GM19455 (cell line): ENCODE measurements at regions not wholly inside any gene's neighbourhood (a gene's known extent, or its start where the extent isn't known, plus 50 kb on each side); places are given as distances from the start of the nearest gene placed in this dataset.

ENCODE experiments used
- ATAC-seq: cut with Tn5 transposase; IDR thresholded peaks from one replicate; pipeline ENCODE4 v1.9.1; 2021; ENCODE audit not compliant: unreplicated experiment

DNA sequence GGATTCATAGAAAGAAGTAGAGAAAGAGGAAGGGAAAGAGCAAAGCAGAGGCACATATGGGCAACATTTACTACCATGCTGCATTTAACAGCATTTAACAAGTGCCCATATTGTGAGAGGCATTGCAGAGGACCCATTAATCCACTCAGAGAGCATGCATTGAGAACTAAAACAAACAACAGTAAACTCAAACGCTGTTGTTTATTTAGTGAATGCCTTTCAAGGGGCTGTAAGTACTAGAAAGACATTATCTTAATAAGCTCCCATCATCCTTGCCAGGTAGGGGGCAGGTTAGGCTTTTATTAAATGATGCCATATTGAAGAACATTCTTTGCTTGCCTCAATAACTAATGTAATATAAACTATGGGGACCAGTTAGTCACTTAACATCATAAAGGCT, 254.3 kb upstream of the DAB1 start:
- no peak for ATAC-seq

DNA sequence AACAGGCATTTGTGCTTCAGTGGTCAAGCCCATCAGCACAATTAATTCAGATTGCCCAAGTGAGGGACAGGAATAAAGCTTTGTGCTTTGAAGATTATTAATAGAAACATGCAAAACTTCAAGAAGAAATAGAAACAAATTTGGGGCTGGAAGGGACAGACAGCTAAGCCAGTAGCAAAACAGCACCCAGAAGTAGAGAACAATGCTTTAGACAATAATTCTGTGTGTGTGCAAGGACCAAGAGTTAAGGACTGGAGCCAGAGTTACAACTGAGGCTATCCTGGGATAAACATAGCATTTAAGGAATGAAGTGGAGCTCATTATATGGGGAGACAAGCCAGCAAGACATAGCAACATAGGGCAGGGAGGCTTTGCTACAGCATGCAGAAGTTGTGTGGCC, 251.9 kb upstream of the DAB1 start:
- no peak for ATAC-seq

DNA sequence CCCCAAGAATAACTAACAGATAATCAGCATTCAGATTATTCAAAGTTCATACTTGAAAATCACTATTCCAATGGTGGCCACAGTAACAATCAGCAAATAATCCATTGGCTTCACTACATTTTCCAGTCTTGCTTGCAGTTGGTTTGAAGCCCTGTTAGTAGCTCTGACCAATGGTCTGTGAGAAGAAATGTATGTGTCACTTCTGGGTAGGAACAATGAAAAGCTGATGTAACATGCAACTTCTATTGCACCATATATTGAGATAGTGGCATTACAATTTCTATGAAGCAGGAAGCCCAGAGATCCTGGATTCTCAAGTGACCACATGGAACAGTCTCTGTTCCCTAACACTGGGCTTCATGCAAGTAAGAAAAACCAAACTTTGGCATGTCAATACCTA, 250.9 kb upstream of the DAB1 start:
- ATAC-seq: no peak

DNA sequence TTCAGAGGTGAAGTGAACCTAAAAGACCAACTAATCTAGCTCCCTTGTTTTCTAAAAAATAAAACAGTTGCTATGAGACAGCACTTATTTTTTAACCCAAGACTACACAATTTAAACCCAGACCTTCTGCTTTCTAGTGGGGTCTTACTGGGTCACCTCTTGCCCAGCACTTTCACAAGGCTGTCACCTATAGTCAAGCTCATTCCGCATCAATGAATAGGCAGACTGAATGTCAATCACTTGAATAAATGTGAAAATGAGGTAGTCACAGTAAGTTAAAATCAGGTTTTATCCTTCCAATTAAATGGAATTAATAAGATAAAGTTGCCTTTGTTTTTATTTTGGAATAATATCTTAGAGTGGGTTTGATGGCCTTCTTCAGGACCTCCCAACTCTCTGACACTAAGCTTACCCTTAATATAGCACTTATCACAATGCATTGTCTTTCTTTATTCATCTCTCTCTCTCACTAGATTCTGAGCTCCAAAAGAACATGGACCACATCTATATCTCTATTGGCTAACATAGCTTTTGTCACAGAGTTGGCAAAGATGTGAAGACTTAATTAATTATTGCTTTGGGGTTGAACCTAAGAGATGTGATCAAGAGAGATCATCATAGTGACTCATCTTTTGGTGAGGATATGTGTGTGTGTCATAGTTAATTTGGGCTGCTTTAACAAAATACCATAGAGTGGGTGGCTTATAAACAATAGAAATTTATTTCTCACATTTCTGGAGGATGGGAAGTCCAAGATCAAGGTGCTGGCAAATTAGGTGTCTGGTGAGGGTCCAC, 248.7 kb upstream of the DAB1 start:
- ATAC-seq: no peak

DNA sequence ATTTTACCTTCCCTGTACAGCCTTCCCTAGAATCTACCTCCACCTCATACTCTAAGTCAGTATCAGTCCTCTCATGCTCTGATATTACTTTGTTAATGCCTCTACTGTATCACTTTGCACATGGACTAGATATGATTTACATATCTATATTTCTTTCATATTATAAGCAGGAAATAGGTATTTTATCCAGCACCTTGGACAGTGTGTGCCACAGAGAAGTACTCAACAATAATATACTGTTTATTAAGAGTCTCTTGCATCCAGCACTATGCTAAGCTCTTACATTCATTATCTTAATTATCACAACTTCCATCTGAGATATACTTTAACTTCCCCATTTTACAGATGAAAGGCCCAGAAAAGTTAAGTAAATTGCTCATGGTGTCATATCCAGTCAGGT, 247.9 kb upstream of the DAB1 start:
- no peak for ATAC-seq

DNA sequence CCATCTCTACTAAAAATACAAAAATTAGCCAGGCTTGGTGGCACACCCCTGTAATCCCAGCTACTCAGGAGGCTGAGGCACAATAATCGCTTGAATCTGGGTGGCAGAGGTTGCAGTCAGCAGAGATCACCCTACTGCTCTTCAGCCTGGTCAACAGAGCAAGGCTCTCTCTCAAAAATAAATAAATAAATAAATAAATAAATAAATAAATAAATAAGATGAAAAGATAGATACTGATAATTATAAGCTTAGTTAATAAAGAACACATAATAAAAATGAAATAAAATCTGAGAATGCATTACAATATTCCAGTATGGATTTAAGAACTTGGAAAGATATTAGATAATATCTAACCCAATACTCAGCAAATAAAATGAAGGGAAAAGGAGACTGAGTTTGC, 235.9 kb upstream of the DAB1 start:
- no peak for ATAC-seq

DNA sequence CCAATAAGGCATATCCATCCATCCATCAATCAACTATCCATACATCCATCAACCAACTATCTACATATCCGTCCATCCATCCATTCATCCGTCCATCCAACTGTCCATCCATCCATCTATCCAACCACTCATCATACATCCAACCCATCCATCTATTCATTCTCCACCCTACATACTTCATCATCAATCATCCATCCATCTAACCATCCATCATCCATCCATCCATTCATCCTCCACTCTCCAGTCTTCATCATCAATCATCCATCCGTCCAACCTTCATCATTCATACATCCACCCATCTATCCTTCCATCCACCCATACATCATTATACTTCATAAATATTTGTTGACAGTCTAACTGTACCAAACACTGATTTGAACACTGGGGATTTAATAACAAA, 231.3 kb upstream of the DAB1 start:
- ATAC-seq: no peak

DNA sequence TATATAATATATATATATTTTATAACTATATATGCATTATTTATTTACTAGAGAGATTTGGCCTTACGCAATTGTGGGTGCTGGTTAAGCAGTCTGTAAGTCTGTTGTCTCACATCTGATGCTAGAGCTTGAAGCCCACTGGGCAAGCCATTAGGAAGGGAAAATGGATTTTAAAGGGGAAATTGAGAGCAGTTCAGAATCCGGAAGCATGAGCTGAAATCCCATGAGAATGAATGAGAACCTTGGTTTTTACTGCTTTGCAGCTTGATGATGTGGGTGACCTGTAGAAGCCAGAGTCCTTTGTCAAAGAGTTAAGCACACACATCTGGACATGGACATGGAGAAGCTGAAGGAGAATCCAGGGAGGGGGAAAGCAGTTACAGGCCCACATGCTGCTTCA, 220.8 kb upstream of the DAB1 start:
- no peak for ATAC-seq

DNA sequence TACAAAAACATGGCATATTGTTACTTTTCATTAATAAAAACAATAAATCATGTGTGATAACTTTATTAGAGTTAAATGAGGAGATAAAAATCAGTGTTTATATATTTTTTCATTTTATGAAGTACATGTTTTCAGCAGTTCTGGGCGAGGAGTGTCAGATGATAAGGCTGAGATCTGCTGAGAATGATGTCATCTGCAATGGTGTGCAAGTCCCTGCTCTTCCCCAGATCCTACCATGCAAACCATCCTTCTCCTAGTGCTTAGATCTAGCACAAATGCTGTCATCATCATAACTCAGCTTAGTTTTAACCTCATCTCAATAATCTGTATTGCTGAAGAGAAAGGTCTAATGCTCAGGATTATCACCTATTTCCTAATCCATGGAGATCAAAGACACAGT, 214.4 kb upstream of the DAB1 start:
- ATAC-seq: no peak

DNA sequence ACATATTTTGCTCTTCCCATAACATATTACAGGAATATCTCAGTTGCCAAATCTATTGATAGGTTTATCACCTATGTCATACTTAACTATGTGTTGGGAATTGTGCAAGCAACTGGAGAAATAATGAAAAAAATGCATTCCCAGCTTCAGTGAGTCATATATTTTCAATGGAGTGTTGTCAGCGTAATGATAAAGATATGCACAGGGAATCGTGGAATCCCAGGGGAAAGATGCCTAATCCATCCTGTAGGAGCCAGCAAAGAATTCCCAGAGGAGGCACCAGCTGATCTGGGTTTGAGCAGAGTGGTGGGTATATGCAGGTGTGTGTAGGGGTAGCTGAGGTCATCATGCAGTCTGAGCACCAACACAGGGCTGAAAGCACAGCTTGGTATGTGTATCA, 213.3 kb upstream of the DAB1 start:
- ATAC-seq: no peak

DNA sequence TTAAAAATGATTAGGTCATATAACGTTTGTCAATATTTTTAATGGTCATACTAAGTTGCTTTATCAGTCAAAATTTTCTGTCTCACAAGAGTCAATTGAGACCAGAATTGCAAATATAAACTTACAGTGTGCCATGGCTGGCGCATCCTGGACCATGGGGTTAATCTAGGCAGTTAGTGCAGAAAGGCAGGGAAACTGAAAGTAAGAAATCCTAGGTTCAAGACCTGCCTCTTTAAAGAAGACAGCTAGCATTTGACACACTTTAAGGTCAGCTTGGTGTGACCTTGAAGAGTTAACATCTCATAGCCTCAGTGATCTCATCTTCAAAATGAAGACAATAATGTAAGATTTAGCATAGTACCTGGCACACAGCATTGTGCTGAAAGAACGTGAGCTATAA, 210.0 kb upstream of the DAB1 start:
- ATAC-seq: no peak

DNA sequence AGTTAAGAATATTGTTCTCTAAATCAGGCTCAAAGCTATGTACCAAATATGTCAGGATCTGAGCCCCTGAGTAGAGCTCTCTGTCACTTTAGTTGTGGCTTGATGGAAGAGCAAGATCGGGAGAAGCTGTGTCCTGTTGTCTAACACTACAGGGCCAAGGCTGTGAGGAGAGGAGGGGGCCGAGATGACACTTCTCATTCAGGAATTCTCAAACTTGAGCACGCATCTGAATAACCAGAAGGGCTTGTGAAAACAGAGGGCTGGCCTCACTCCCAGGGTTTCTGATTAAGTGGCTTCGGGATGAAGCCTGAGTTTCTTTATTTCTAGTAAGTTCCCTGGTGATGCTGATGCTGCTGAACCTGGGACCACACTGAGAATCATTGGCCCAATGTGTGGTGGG, 209.2 kb upstream of the DAB1 start:
- ATAC-seq: no peak

DNA sequence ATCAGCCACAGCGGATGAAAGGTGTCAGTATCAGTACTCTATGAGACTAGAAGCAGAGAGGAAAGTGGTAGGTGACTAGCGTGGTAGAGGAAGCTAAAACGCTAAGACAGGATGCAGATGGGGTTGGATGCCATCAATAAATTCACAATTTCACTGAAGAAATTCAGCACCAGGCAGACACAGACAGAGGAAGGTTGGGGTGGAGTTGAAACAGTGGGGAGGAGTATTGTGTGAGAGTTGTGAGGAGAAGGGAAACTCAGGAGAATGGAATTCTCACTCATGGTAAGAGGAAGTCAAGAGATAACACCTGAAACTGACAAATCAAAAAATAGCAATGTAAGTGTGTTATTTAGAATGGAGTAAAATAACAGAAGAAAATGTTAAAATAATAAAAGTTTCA, 208.5 kb upstream of the DAB1 start:
- ATAC-seq: no peak

DNA sequence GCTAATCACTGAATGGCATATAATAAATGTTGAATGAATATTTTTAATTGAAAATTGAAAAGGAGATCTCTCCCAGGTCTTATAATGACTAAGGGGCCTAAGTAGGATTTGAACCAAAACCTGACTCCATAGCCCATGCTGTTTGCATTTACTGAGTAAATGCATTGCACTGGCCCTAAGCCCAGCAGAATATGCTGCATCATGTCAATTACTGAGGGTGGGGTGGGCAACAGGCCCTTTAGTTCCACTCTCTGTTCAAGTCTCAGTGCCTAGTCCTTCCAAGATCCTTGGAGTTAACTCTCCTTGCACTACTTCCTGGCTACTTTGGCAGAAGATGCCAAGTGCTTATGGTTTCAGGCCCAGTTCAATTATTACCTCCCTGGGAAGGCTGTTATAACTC, 203.8 kb upstream of the DAB1 start:
- ATAC-seq: no peak

DNA sequence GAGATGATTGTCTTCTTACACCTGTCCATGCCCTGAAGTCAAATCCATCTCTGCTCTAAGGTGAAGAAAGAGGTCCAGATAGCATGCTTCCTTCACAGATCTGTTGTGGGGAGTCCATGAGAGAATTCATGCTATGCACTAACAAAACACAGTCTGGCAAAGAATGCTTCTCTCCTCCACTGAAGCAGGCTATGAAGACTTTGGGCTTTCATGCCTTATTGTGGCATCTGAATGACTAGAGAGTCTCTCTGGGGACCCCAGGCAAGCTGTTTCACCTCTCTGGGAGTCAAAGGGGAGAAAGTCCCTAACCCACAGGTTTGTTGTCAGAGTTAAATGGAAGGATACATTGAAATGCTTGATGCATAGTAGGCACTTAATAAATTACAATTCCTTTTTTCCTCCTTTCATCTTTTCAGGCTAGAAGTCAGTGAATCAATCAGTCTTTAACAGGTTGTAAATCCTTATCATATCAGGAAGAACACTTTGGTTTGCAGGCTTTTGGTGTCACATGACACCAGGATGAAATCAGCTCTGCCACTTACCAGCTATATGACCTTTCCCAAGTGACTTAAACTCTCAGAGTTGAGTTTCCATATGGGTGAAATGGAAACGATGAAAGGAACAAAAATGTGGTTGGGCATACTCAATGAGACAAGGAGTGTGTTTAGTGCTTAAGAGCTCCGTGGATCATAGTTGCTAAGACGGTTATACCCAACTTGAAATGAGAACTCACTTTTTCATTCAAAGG, 200.1 kb upstream of the DAB1 start:
- ATAC-seq: no peak

DNA sequence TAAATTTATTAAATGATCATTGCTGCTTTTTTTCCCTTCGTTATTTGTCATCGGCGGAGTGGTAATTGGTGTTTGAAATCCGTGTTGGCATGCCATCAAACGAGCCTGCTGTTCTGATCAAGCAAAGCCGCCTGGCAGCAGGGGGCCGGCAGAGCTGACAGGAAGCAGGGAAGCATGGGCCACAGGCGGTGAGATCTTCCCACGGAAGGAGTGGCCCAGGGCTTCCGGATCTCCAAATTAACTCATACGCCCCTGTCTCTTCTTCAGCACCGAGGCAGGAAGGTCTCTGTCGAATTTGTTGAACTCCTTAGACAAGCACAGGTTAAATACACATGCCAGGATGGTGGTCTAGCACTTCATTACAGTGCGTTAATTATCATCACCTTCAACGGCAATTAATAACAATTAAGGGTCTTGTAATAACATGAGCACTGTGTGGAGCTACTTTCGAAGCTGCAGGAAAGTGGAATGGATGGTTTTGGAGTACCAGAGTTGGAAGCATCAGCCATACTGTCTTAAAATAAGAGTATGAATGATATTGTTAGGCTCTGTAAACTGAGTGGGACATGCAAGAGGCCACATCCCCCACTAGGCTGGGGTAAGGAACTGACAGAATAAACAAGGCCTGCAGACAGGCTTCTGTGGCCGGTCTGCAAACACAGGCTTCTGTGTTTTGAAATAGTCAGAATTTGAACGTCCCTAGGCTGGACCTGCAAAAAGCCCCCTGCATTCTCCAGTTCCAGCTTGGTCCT, 199.4 kb upstream of the DAB1 start:
- ATAC-seq: no peak

DNA sequence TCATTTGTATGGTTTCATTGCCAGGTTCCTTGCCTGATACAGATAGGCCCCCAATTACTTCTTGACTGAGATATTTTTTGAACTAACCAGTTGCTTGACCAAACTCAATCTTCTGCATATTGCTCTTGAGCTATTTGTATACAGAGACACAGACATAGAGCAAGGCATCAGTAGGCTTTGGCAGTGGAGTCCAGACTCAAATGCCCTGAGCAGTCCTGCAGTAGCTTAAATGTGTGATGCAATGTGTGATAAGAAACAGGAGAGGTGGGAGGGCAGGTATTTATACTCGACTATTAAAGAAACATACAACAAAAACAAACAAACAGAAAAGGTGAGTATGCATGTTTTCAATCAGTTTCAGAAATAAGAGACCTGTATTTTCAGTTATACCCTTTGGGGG, 197.9 kb upstream of the DAB1 start:
- ATAC-seq: no peak

DNA sequence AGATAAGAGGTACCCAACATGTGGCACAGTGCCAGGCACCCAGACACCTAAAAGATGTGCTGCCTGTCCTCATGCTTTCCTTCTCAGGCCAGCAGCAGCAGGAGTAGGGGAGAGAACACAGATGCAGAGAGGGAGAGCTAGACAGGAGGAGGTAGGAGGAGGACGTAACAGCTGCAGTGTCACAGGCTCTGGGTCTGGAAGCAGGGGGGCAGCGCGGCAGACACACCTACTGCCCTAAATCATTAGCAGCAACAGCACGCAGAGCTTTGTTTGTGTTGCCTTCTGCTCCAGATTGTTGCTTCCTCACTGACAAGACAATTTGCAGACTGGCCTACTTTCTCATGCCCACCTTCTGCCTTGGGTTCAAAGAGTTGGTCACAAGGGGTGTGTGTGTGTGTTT, 196.7 kb upstream of the DAB1 start:
- no peak for ATAC-seq

DNA sequence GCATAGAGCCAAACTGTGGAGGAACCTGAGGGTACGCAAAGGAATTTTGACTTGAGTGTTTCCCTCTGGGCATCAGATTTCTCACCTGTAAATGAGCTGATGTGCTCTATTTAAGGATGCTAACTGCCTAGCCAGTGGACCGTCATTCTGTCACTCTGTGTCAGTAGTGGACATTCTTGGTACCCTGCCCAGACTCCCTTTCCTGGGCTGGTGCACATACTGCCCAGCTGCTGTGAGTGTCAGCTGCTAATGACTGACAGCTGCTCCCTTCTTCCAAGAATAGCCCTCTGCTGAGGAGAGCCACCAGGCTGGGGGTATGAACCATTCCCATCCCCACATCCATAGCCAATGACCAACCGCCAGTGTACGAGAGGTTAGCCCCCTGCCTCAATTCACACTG, 193.1 kb upstream of the DAB1 start:
- ATAC-seq: no peak

DNA sequence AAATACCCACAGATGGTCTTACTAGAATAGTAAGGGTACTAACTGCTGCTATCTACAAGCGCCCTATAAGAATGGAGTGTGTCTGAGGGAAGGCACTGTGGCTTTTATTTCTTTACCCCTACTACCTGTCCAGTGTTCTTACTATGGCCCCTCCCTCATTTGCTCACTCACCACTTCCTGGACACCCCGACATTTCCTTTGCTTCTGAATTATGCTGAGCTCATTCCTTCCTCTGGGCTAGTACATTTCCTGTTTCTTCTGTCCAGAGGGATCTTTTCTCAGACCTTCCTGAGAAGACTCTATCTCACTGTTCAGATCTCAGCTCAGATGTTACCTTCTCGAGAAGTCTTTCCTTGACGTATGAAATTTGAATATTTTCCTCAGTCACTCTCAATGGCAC, 192.1 kb upstream of the DAB1 start:
- ATAC-seq: no peak

DNA sequence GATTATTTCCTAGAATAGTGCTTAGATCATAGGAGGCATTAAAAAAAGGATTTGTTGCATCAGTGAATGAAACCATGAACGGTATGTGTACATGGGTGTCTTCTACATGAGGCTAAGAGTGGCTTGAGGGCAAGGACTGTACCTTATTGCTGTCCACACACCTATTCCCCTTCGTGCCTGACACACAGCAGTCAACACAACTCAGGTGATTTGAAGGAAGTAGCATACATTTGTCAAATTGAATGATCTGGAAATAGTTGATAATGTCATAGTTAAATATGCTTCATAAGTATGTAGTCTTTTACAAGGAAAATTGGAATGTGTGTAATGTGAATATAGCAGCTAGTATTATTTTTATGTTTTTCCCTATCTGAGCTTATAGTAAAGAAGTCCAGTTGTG, 189.0 kb upstream of the DAB1 start:
- ATAC-seq: no peak

DNA sequence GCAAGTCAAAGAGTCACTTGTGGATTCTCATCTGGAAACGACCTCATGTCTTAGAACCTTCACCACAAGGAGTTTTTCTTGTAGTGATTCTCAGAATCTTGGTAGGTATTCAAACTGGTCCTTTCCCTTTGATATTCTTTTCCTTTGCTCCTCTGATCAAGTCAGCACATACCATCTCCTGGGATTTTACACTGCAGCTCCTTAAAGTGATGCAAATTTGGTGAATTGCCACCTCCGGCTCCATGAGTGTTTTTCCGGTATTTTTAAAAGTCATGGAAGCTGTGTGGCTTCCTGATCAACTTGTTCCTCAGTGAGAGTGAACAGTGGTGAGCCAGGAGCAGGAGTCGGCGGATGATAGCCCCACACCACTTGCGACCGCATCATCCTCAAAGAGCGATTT, 182.1 kb upstream of the DAB1 start:
- no peak for ATAC-seq
